Activated CD8-positive, alpha-beta T cell treated with anti-CD3 and anti-CD28 coated beads for 36 hours (primary cell): ENCODE measurements at regions not wholly inside any gene's neighbourhood (a gene's known extent, or its start where the extent isn't known, plus 50 kb on each side); places are given as distances from the start of the nearest gene placed in this dataset.

ENCODE experiments used
- ATAC-seq: fragments of 200-7000 bp; cut with Tn5 transposase; one replicate; pipeline ENCODE4 v1.10.0; 2021; ENCODE audit warnings: mild to moderate bottlenecking, moderate library complexity
- CTCF ChIA-PET: fragments of 350-600 bp; sonication (Branson Sonifier 250); formaldehyde crosslinking; loops from one replicate; lab custom pipeline; 2021; ENCODE audit warnings: antibody characterized with exemption; lab: Charles Lee
- POLR2A ChIA-PET: fragments of 350-600 bp; sonication (Branson Sonifier 250); formaldehyde crosslinking; loops from one replicate; lab custom pipeline; 2021; ENCODE audit warnings: antibody characterized with exemption; lab: Charles Lee
- DNase-seq: peaks from one replicate; pipeline ENCODE4 v3.0.0-alpha.2; 2020
- H3K27ac Mint-ChIP-seq: one replicate; pipeline ENCODE4 v1.8.0; 2021; ENCODE audit warnings: mild to moderate bottlenecking, mixed read lengths
- H3K27me3 Mint-ChIP-seq: one replicate; pipeline ENCODE4 v1.8.0; 2021; ENCODE audit warnings: mixed read lengths
- H3K36me3 Mint-ChIP-seq: one replicate; pipeline ENCODE4 v1.8.0; 2021; ENCODE audit warnings: low read depth, mixed read lengths
- H3K4me1 Mint-ChIP-seq: one replicate; pipeline ENCODE4 v1.8.0; 2021; ENCODE audit warnings: low read depth, mixed read lengths
- H3K4me3 Mint-ChIP-seq: one replicate; pipeline ENCODE4 v1.8.0; 2021; ENCODE audit warnings: mild to moderate bottlenecking, moderate library complexity, mixed read lengths
- H3K9me3 Mint-ChIP-seq: one replicate; pipeline ENCODE4 v1.8.0; 2021; ENCODE audit warnings: mixed read lengths
- intact Hi-C: fragments of 100-400 bp; cut with micrococcal nuclease; formaldehyde crosslinking; loops from one replicate; pipeline ENCODE4 v1.10.0; 2022
- TF ChIP-seq, protein P1 (sequence below): fragments of 200-600 bp; IDR thresholded peaks from one replicate; pipeline ENCODE4 v1.8.0; 2022; ENCODE audit warnings: antibody characterized with exemption, mild to moderate bottlenecking

DNA sequence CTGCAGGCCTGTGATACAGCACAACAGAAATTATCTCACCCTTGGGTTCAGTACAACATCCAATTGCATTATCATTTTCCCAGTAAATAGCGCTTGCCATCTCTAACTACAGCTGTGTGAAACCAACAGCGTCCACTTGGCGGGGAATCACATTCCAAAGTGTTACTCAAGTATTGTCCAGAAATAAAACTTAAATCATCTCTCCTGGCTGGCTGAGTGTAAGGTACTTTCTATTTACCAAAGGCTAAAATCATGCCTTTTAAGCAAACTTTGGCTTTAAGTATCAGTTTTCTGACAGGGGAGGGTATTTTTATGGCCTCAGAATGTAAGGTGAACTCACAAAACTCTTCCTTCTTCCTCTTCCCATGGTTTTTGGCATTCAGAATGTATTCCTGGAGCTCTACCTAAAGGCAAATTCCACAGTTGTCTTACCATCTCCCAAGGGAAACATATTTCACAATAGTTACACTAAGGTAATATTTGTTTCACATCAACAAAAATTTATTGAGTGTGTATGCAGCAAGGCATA, 205.6 kb upstream of the MPDZ start:
- H3K27ac Mint-ChIP-seq: no peak overlapping the region
- H3K4me3 Mint-ChIP-seq: no peak overlapping the region
- TF ChIP-seq, protein P1, sequence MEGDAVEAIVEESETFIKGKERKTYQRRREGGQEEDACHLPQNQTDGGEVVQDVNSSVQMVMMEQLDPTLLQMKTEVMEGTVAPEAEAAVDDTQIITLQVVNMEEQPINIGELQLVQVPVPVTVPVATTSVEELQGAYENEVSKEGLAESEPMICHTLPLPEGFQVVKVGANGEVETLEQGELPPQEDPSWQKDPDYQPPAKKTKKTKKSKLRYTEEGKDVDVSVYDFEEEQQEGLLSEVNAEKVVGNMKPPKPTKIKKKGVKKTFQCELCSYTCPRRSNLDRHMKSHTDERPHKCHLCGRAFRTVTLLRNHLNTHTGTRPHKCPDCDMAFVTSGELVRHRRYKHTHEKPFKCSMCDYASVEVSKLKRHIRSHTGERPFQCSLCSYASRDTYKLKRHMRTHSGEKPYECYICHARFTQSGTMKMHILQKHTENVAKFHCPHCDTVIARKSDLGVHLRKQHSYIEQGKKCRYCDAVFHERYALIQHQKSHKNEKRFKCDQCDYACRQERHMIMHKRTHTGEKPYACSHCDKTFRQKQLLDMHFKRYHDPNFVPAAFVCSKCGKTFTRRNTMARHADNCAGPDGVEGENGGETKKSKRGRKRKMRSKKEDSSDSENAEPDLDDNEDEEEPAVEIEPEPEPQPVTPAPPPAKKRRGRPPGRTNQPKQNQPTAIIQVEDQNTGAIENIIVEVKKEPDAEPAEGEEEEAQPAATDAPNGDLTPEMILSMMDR: no peak
- POLR2A ChIA-PET: no interaction called here
- H3K36me3 Mint-ChIP-seq: no peaks in the 10 kb centered on the region
- no peaks in the 10 kb centered on the region for H3K27me3 Mint-ChIP-seq
- intact Hi-C loops: no loop called here
- ATAC-seq (no peak), DNase-seq (no peak)
- no peaks in the 10 kb centered on the region for H3K4me1 Mint-ChIP-seq
- peaks cover 4% of the 10 kb centered on the region for H3K9me3 Mint-ChIP-seq
- CTCF ChIA-PET: no interaction called here

- H3K4me3 Mint-ChIP-seq: no peak overlapping the region
- no peaks in the 10 kb centered on the region for H3K4me1 Mint-ChIP-seq
- no peak for ATAC-seq
- intact Hi-C loops: no loop called here
- no peaks in the 10 kb centered on the region for H3K27me3 Mint-ChIP-seq
- TF ChIP-seq, protein P1: no peak
- ChIA-PET CTCF (no interaction called here), POLR2A (no interaction called here)
- H3K27ac Mint-ChIP-seq: no peak overlapping the region
- H3K9me3 Mint-ChIP-seq: peaks cover 4% of the 10 kb centered on the region
- no peak for DNase-seq
- no peaks in the 10 kb centered on the region for H3K36me3 Mint-ChIP-seq
Observed at GRCh38 chr9:13484186-13484585, 204.7 kb upstream of the MPDZ start.

GRCh38 chr9:13481274-13481673, 201.8 kb upstream of the MPDZ start:
- Mint-ChIP-seq H3K27ac (no peak overlapping the region), H3K9me3 (peaks cover 7% of the 10 kb centered on the region), H3K36me3 (no peaks in the 10 kb centered on the region), H3K4me3 (no peak overlapping the region), H3K4me1 (no peaks in the 10 kb centered on the region), H3K27me3 (no peaks in the 10 kb centered on the region)
- ChIA-PET POLR2A (no interaction called here), CTCF (no interaction called here)
- DNase-seq: no peak
- ATAC-seq: no peak
- intact Hi-C loops: no loop called here
- TF ChIP-seq, protein P1: no peak

GRCh38 chr9:13480693-13481092, 201.2 kb upstream of the MPDZ start:
- TF ChIP-seq, protein P1: no peak
- no peak overlapping the region for H3K4me3 Mint-ChIP-seq
- POLR2A ChIA-PET: no interaction called here
- peaks cover 10% of the 10 kb centered on the region for H3K9me3 Mint-ChIP-seq
- ATAC-seq (no peak), DNase-seq (no peak)
- H3K27ac Mint-ChIP-seq: no peak overlapping the region
- no peaks in the 10 kb centered on the region for H3K27me3 Mint-ChIP-seq
- CTCF ChIA-PET: no interaction called here
- intact Hi-C loops: no loop called here
- H3K4me1 Mint-ChIP-seq: no peaks in the 10 kb centered on the region
- H3K36me3 Mint-ChIP-seq: no peaks in the 10 kb centered on the region

GRCh38 chr9:13479096-13479495, 199.6 kb upstream of the MPDZ start:
- Mint-ChIP-seq H3K4me3 (no peak overlapping the region), H3K36me3 (no peaks in the 10 kb centered on the region), H3K27me3 (no peaks in the 10 kb centered on the region), H3K9me3 (peaks cover 11% of the 10 kb centered on the region), H3K4me1 (no peaks in the 10 kb centered on the region), H3K27ac (no peak overlapping the region)
- intact Hi-C loops: no loop called here
- ATAC-seq (no peak), DNase-seq (no peak)
- ChIA-PET CTCF (no interaction called here), POLR2A (no interaction called here)
- TF ChIP-seq, protein P1: no peak
